ENCODE measurements at regions not wholly inside any gene's neighbourhood (a gene's known extent, or its start where the extent isn't known, plus 50 kb on each side); places are given as distances from the start of the nearest gene placed in this dataset.
"Not testable (repeated sequence)": the region's sequence is repeated elsewhere in the genome, so short reads cannot be mapped to it uniquely, and the experiment has no call there.

DNA sequence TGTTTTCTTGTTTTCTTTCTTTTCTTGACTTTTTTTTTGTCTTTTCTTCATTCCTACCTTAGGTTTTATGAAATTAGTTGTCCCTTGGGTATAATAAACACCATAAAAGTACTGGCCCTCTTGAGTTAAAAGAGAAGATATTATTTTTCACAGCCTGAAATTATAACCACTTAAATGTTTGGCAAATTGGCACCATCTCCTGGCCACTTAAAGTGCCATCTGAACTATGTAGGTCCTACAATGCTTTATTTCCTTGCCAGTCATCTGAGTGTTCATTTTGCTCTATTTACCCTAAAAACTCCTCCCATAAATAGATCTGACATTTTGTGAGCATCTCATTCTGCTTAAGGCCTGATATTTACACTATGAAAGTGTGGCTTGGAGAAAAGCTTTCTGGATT, 98.9 kb upstream of the PRKCQ start:
- TF ChIP-seq FOS (IDR thresholded peaks at IDR 0.05; ENCODE audit: borderline replicate concordance, insufficient read depth, low read length), result no peak
- TF ChIP-seq POLR2A (IDR thresholded peaks at IDR 0.05; ENCODE audit: low read depth, low read length), result no peak
- H3K27ac ChIP-seq (ENCODE audit: insufficient read depth, low read depth, low read length), result no peak overlapping the region
- H3K4me2 ChIP-seq (ENCODE audit: insufficient read depth, low read length), result no peak overlapping the region
- no peaks in the 10 kb centered on the region for H4K20me1 ChIP-seq (replicated peaks; ENCODE audit: control insufficient read depth, extremely low read depth, insufficient read depth, low read length)
- H3K9ac ChIP-seq (replicated peaks; ENCODE audit: extremely low read depth, insufficient read depth, low read length), result no peak overlapping the region
- H3K27me3 ChIP-seq (ENCODE audit: control insufficient read depth in 2 of 2, insufficient read depth in 2 of 2, low read length in 2 of 2), result peaks cover 5 to 12% of the 10 kb centered on the region in 2 experiments
- no peak overlapping the region for H3K4me3 ChIP-seq (replicated peaks in 1 of 3; ENCODE audit: insufficient read depth in 1 of 3, low read depth in 1 of 3, low read length in 3 of 3)
- no peak for DNase-seq (ENCODE audit: low read depth, low spot score)
- intact Hi-C loops (cut with micrococcal nuclease) (loop anchor here (1.0 to 2.0 kb wide), 3 partner anchors 10 to 234 kb away; no protein-coding TSS in a partner anchor), dilution Hi-C loops (cut with MboI; ENCODE audit: extremely low pct_ligation_motif_present, low sequenced_read_pairs) (no loop called here)
- no peaks in the 10 kb centered on the region for H3K79me2 ChIP-seq (ENCODE audit: control insufficient read depth, insufficient read depth, low read length)
- H3K9me3 ChIP-seq (replicated peaks; ENCODE audit: control insufficient read depth, insufficient read depth, low read length), result no peaks in the 10 kb centered on the region
- ChIA-PET POLR2A (no interaction called here), CTCF (interaction anchor here (0.7 to 2.3 kb wide), 23 partner anchors 8 to 738 kb away, joined by 3 to 14 read pairs (median 5); partner anchors contain the start of gene SFMBT2)
- H3K36me3 ChIP-seq (ENCODE audit: control insufficient read depth in 2 of 2, extremely low read depth in 1 of 2, insufficient read depth in 2 of 2, low read length in 2 of 2), result no peaks in the 10 kb centered on the region
- H3K9me1 ChIP-seq (replicated peaks; ENCODE audit: control insufficient read depth, extremely low read depth, insufficient read depth, low read length), result no peaks in the 10 kb centered on the region
- FAIRE-seq, result no peak
- no peak overlapping the region for H2AFZ ChIP-seq (ENCODE audit: low read depth, low read length)
- no TSS peak for BruUV-seq (replicated peaks)
- H3K4me1 ChIP-seq (ENCODE audit: control insufficient read depth, extremely low read depth, insufficient read depth, low read length), result no peaks in the 10 kb centered on the region

DNA sequence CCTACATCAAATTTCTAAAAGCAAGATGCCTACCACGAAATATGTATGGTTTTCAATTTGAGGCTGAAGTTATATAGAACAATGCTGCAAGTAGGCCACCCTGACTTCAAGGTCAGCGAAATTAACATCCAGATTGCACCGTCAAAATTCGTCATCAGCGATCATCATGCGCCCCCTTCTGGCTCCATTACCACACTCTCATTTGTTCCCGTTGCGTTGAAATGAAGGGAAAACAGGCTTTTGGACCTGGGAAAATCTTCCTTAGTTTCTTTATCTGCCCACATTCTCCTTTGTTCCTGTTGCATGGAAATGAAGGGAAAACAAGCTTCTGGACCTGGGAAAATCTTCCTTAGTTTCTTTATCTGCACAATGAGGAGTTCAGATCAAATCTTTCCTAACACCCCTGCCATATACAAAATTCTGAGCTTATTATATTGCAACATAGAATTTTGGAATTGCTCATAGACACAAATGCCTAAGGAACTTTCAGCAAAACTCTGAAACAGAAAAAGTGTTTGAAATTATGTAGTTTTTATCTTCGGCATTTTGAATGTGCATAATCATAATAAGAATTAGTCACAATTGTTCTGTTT, 98.2 kb upstream of the PRKCQ start:
- CTCF ChIA-PET, result interaction anchor here (0.6 to 2.3 kb wide), 22 partner anchors 8 to 739 kb away, joined by 3 to 14 read pairs (median 4); partner anchors contain the start of gene SFMBT2
- peak; percentile 55 for DNase-seq (ENCODE audit: low read depth, low spot score)
- no peaks in the 10 kb centered on the region for H3K9me1 ChIP-seq (replicated peaks; ENCODE audit: control insufficient read depth, extremely low read depth, insufficient read depth, low read length)
- FAIRE-seq, result peak; percentile 62
- no peaks in the 10 kb centered on the region for H4K20me1 ChIP-seq (replicated peaks; ENCODE audit: control insufficient read depth, extremely low read depth, insufficient read depth, low read length)
- H3K27ac ChIP-seq (ENCODE audit: insufficient read depth, low read depth, low read length), result no peak overlapping the region
- intact Hi-C loops (cut with micrococcal nuclease), result loop anchor here (1.0 to 2.0 kb wide), 3 partner anchors 9 to 234 kb away; no protein-coding TSS in a partner anchor
- POLR2A ChIA-PET, result no interaction called here
- peaks cover 5 to 11% of the 10 kb centered on the region in 2 experiments for H3K27me3 ChIP-seq (ENCODE audit: control insufficient read depth in 2 of 2, insufficient read depth in 2 of 2, low read length in 2 of 2)
- no peak overlapping the region for H3K4me3 ChIP-seq (replicated peaks in 1 of 3; ENCODE audit: insufficient read depth in 1 of 3, low read depth in 1 of 3, low read length in 3 of 3)
- no peak overlapping the region for H3K9ac ChIP-seq (replicated peaks; ENCODE audit: extremely low read depth, insufficient read depth, low read length)
- dilution Hi-C loops (cut with MboI; ENCODE audit: extremely low pct_ligation_motif_present, low sequenced_read_pairs), result no loop called here
- TF ChIP-seq, protein P1, sequence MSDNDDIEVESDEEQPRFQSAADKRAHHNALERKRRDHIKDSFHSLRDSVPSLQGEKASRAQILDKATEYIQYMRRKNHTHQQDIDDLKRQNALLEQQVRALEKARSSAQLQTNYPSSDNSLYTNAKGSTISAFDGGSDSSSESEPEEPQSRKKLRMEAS (IDR thresholded peaks at IDR 0.05; ENCODE audit: insufficient read depth, insufficient read length), result no peak
- TF ChIP-seq MYC (IDR thresholded peaks at IDR 0.05; ENCODE audit: low read depth, low read length) (no peak), POLR2A (IDR thresholded peaks at IDR 0.05; ENCODE audit: low read depth, low read length) (no peak)
- TF ChIP-seq, protein P2, sequence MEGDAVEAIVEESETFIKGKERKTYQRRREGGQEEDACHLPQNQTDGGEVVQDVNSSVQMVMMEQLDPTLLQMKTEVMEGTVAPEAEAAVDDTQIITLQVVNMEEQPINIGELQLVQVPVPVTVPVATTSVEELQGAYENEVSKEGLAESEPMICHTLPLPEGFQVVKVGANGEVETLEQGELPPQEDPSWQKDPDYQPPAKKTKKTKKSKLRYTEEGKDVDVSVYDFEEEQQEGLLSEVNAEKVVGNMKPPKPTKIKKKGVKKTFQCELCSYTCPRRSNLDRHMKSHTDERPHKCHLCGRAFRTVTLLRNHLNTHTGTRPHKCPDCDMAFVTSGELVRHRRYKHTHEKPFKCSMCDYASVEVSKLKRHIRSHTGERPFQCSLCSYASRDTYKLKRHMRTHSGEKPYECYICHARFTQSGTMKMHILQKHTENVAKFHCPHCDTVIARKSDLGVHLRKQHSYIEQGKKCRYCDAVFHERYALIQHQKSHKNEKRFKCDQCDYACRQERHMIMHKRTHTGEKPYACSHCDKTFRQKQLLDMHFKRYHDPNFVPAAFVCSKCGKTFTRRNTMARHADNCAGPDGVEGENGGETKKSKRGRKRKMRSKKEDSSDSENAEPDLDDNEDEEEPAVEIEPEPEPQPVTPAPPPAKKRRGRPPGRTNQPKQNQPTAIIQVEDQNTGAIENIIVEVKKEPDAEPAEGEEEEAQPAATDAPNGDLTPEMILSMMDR (IDR thresholded peaks at IDR 0.05; ENCODE audit: extremely low read depth in 1 of 2, insufficient read depth in 1 of 2, low read depth in 1 of 2, low read length in 2 of 2), result peak; percentile 71 to 77
- H3K79me2 ChIP-seq (ENCODE audit: control insufficient read depth, insufficient read depth, low read length), result no peaks in the 10 kb centered on the region
- H3K4me1 ChIP-seq (ENCODE audit: control insufficient read depth, extremely low read depth, insufficient read depth, low read length), result no peaks in the 10 kb centered on the region
- H3K36me3 ChIP-seq (ENCODE audit: control insufficient read depth in 2 of 2, extremely low read depth in 1 of 2, insufficient read depth in 2 of 2, low read length in 2 of 2), result no peaks in the 10 kb centered on the region
- no peaks in the 10 kb centered on the region for H3K9me3 ChIP-seq (replicated peaks; ENCODE audit: control insufficient read depth, insufficient read depth, low read length)
- H2AFZ ChIP-seq (ENCODE audit: low read depth, low read length), result no peak overlapping the region
- BruUV-seq (replicated peaks), result no TSS peak
- no peak overlapping the region for H3K4me2 ChIP-seq (ENCODE audit: insufficient read depth, low read length)

DNA sequence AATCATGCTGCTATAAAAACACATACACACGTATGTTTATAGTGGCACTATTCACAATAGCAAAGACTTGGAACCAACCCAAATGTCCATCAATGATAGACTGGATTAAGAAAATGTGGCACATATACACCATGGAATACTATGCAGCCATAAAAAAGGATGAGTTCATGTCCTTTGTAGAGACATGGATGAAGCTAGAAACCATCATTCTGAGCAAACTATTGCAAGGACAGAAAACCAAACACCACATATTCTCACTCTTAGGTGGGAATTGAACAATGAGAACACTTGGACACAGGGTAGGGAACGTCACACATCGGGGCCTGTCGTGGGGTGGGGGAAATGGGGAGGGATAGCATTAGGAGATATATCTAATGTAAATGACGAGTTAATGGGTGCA, 97.1 kb upstream of the PRKCQ start:
- H3K4me3 ChIP-seq (replicated peaks in 1 of 3; ENCODE audit: insufficient read depth in 1 of 3, low read depth in 1 of 3, low read length in 3 of 3); H3K27ac ChIP-seq (ENCODE audit: insufficient read depth, low read depth, low read length); FAIRE-seq; H3K9me1 ChIP-seq (replicated peaks; ENCODE audit: control insufficient read depth, extremely low read depth, insufficient read depth, low read length); H3K79me2 ChIP-seq (ENCODE audit: control insufficient read depth, insufficient read depth, low read length); H3K4me1 ChIP-seq (ENCODE audit: control insufficient read depth, extremely low read depth, insufficient read depth, low read length); H2AFZ ChIP-seq (ENCODE audit: low read depth, low read length); POLR2A ChIA-PET; H3K36me3 ChIP-seq (ENCODE audit: control insufficient read depth in 2 of 2, extremely low read depth in 1 of 2, insufficient read depth in 2 of 2, low read length in 2 of 2); H3K4me2 ChIP-seq (ENCODE audit: insufficient read depth, low read length); dilution Hi-C loops (cut with MboI; ENCODE audit: extremely low pct_ligation_motif_present, low sequenced_read_pairs); H3K9me3 ChIP-seq (replicated peaks; ENCODE audit: control insufficient read depth, insufficient read depth, low read length); H4K20me1 ChIP-seq (replicated peaks; ENCODE audit: control insufficient read depth, extremely low read depth, insufficient read depth, low read length); intact Hi-C loops (cut with micrococcal nuclease); BruUV-seq (replicated peaks); H3K27me3 ChIP-seq (ENCODE audit: control insufficient read depth in 2 of 2, insufficient read depth in 2 of 2, low read length in 2 of 2); H3K9ac ChIP-seq (replicated peaks; ENCODE audit: extremely low read depth, insufficient read depth, low read length); DNase-seq (ENCODE audit: low read depth, low spot score): not testable (repeated sequence)
- CTCF ChIA-PET, result interaction anchor here (1.1 to 1.2 kb wide), 2 partner anchors 44 to 734 kb away, joined by 3 to 4 read pairs; partner anchors contain the start of gene SFMBT2
